A549 (cell line): ENCODE measurements at regions not wholly inside any gene's neighbourhood (a gene's known extent, or its start where the extent isn't known, plus 50 kb on each side); places are given as distances from the start of the nearest gene placed in this dataset.

Experiments used
- ATAC-seq, 2 experiments: fragments of 200-7000 bp in 1 of 2; fragments of >200 bp in 1 of 2; cut with Nextera tagmentation in 1 of 2; cut with Tn5 transposase in 1 of 2; 3 replicates each; pipeline versions ENCODE4 v1.8.0 to v1.9.1; 2018 to 2020; ENCODE audit warnings: mild to moderate bottlenecking in 1 of 2, moderate library complexity in 1 of 2
- CTCF ChIA-PET: fragments of 300-600 bp; sonication (Branson Sonifier 250); formaldehyde crosslinking; extraction: SDS; loops from one replicate; lab custom pipeline; 2021; ENCODE audit warnings: antibody characterized with exemption, inconsistent platforms; lab: Yijun Ruan, JAX
- POLR2A ChIA-PET: fragments of 350-600 bp; formaldehyde crosslinking; extraction: SDS; loops from one replicate; lab custom pipeline; 2021; ENCODE audit warnings: antibody characterized with exemption, inconsistent platforms; lab: Yijun Ruan, JAX
- DNase-seq, 2 experiments: peaks; one replicate each; pipeline versions ENCODE4 v3.0.0 to v3.0.0-alpha.2; 2011 to 2016; ENCODE audit warnings: low read depth in 1 of 2, low spot score in 1 of 2
- FAIRE-seq: peaks from 2 replicates; lab custom pipeline; 2011; peaks lifted over from hg19 to GRCh38; lab: Jason Lieb, UNC
- H3K27ac ChIP-seq, 2 experiments: fragments of >200 bp; sonication (Bioruptor Twin); formaldehyde crosslinking; 3 replicates each; pipeline ENCODE4 v1.5.1; 2016 to 2017
- H3K4me1 ChIP-seq: fragments of >200 bp; sonication (Bioruptor Twin); formaldehyde crosslinking; 3 replicates; pipeline ENCODE4 v1.6.1; 2016
- H3K4me2 ChIP-seq: fragments of >200 bp; sonication (Bioruptor Twin); formaldehyde crosslinking; 3 replicates; pipeline ENCODE4 v1.6.1; 2016
- H3K4me3 ChIP-seq: fragments of >200 bp; sonication (Bioruptor Twin); formaldehyde crosslinking; 3 replicates; pipeline ENCODE4 v1.5.1; 2016
- H3K9me3 ChIP-seq: fragments of >200 bp; sonication (Bioruptor Twin); formaldehyde crosslinking; 3 replicates; pipeline ENCODE4 v1.6.1; 2016
- CBX2 ChIP-seq: fragments of 200-600 bp; sonication (generic); IDR thresholded peaks from 2 replicates; pipeline ENCODE4 v1.6.1; 2016; ENCODE audit warnings: low read depth, mild to moderate bottlenecking, borderline replicate concordance
- CBX8 ChIP-seq: fragments of 200-600 bp; sonication (generic); IDR thresholded peaks from 2 replicates; pipeline ENCODE4 v1.6.1; 2016
- CEBPB ChIP-seq, 2 experiments: fragments of >200 bp in 1 of 2; sonication (Bioruptor Twin) in 1 of 2; formaldehyde crosslinking in 1 of 2; IDR thresholded peaks; 2 replicates each; pipeline ENCODE4 v1.6.1; 2012 to 2016
- CHD2 ChIP-seq: fragments of 150-350 bp; IDR thresholded peaks from 2 replicates; pipeline ENCODE4 v1.6.1; 2014; ENCODE audit warnings: low read length; ENCODE audit not compliant: partially characterized antibody
- CHD4 ChIP-seq: fragments of 200-600 bp; sonication (generic); IDR thresholded peaks from 2 replicates; pipeline ENCODE4 v1.6.1; 2016; ENCODE audit warnings: antibody characterized with exemption, mild to moderate bottlenecking, borderline replicate concordance
- EHF ChIP-seq: fragments of 250-450 bp; sonication (Bioruptor Pico); IDR thresholded peaks from 2 replicates; pipeline ENCODE4 v1.5.0; 2020; ENCODE audit warnings: mild to moderate bottlenecking
- EHMT2 ChIP-seq: fragments of 200-600 bp; sonication (generic); IDR thresholded peaks from 2 replicates; pipeline ENCODE4 v1.6.1; 2016; ENCODE audit warnings: antibody characterized with exemption, low read depth, mild to moderate bottlenecking, moderate library complexity
- EP300 ChIP-seq, 2 experiments: fragments of >200 bp; sonication (Bioruptor Twin); formaldehyde crosslinking; IDR thresholded peaks; 2 replicates in 1 of 2; 3 replicates in 1 of 2; pipeline ENCODE4 v1.6.1; 2016 to 2017
- ESRRA ChIP-seq: fragments of 150-350 bp; IDR thresholded peaks from 2 replicates; pipeline ENCODE4 v1.6.1; 2014; ENCODE audit warnings: mild to moderate bottlenecking, low read length, borderline replicate concordance
- FOSB ChIP-seq: fragments of 250-450 bp; sonication (Bioruptor Pico); IDR thresholded peaks from 2 replicates; pipeline ENCODE4 v1.5.0; 2020; ENCODE audit warnings: mild to moderate bottlenecking, moderate library complexity
- FOXS1 ChIP-seq: fragments of 250-450 bp; sonication (Bioruptor Pico); IDR thresholded peaks from 2 replicates; pipeline ENCODE4 v1.5.0; 2020; ENCODE audit warnings: mild to moderate bottlenecking, moderate library complexity
- GATA3 ChIP-seq: IDR thresholded peaks from 2 replicates; pipeline ENCODE4 v1.6.1; 2012; ENCODE audit warnings: borderline replicate concordance
- HDAC2 ChIP-seq: fragments of 200-600 bp; sonication (generic); IDR thresholded peaks from 2 replicates; pipeline ENCODE4 v1.6.1; 2016
- HEYL ChIP-seq: fragments of 250-450 bp; sonication (Bioruptor Pico); IDR thresholded peaks from 2 replicates; pipeline ENCODE4 v1.8.0; 2021; ENCODE audit warnings: mild to moderate bottlenecking, moderate library complexity
- HMGXB4 ChIP-seq: fragments of 250-450 bp; sonication (Bioruptor Pico); IDR thresholded peaks from 2 replicates; pipeline ENCODE4 v1.5.0; 2021; ENCODE audit warnings: mild to moderate bottlenecking, moderate library complexity, borderline replicate concordance
- HOXB13 ChIP-seq: fragments of 250-450 bp; sonication (Bioruptor Pico); IDR thresholded peaks from 2 replicates; pipeline ENCODE4 v1.5.0; 2020; ENCODE audit warnings: low read depth, mild to moderate bottlenecking, moderate library complexity
- HOXB5 ChIP-seq: fragments of 250-450 bp; sonication (Bioruptor Pico); IDR thresholded peaks from 2 replicates; pipeline ENCODE4 v1.5.0; 2020; ENCODE audit warnings: mild to moderate bottlenecking, moderate library complexity
- JUN ChIP-seq, 2 experiments: fragments of >200 bp; sonication (Bioruptor Twin); formaldehyde crosslinking; IDR thresholded peaks; 2 replicates in 1 of 2; 3 replicates in 1 of 2; pipeline ENCODE4 v1.6.1; 2016 to 2017
- JUNB ChIP-seq: fragments of >200 bp; sonication (Bioruptor Twin); formaldehyde crosslinking; IDR thresholded peaks from 2 replicates; pipeline ENCODE4 v1.6.1; 2016
- KDM1A ChIP-seq: fragments of 200-600 bp; sonication (generic); IDR thresholded peaks from 2 replicates; pipeline ENCODE4 v1.6.1; 2016; ENCODE audit warnings: low read depth, mild to moderate bottlenecking
- MAFK ChIP-seq: fragments of 450-650 bp; IDR thresholded peaks from 2 replicates; pipeline ENCODE4 v1.6.1; 2014; ENCODE audit not compliant: partially characterized antibody
- MYC ChIP-seq: IDR thresholded peaks from 2 replicates; pipeline ENCODE4 v1.6.1; 2012; ENCODE audit warnings: mild to moderate bottlenecking, inconsistent platforms, low read length, improper control_type of control experiment, borderline replicate concordance
- NR3C1 ChIP-seq: fragments of >200 bp; sonication (Bioruptor Twin); formaldehyde crosslinking; IDR thresholded peaks from 3 replicates; pipeline ENCODE4 v1.6.1; 2017
- PHF8 ChIP-seq: fragments of 200-600 bp; sonication (generic); IDR thresholded peaks from 2 replicates; pipeline ENCODE4 v1.6.1; 2016; ENCODE audit warnings: low read depth, mild to moderate bottlenecking, antibody characterized with exemption, moderate library complexity, borderline replicate concordance
- RCOR1 ChIP-seq: fragments of 150-350 bp; IDR thresholded peaks from 2 replicates; pipeline ENCODE4 v1.6.1; 2014; ENCODE audit warnings: antibody characterized with exemption, low read length, low read depth
- RNF2 ChIP-seq: fragments of 200-600 bp; sonication (generic); IDR thresholded peaks from 2 replicates; pipeline ENCODE4 v1.6.1; 2016; ENCODE audit warnings: low read depth, mild to moderate bottlenecking, antibody characterized with exemption, moderate library complexity, borderline replicate concordance
- SREBF2 ChIP-seq: fragments of 450-650 bp; IDR thresholded peaks from 2 replicates; pipeline ENCODE4 v1.6.1; 2014; ENCODE audit warnings: mild to moderate bottlenecking, moderate library complexity
- TP53 ChIP-seq: fragments of 250-450 bp; sonication (Bioruptor Pico); IDR thresholded peaks from 2 replicates; pipeline ENCODE4 v1.5.0; 2021; ENCODE audit warnings: mild to moderate bottlenecking, moderate library complexity
- ZFP36 ChIP-seq: fragments of 450-650 bp; IDR thresholded peaks from 2 replicates; pipeline ENCODE4 v1.6.1; 2014; ENCODE audit warnings: borderline replicate concordance; ENCODE audit not compliant: partially characterized antibody
- ZNF302 ChIP-seq: fragments of 250-450 bp; sonication (Bioruptor Pico); IDR thresholded peaks from 2 replicates; pipeline ENCODE4 v1.9.0; 2021; ENCODE audit warnings: inconsistent platforms, mild to moderate bottlenecking, moderate library complexity
- ZSCAN20 ChIP-seq: fragments of 250-450 bp; sonication (Bioruptor Pico); IDR thresholded peaks from 2 replicates; pipeline ENCODE4 v1.8.0; 2022; ENCODE audit warnings: mild to moderate bottlenecking, moderate library complexity
- WGBS: methylation state at CpG from one replicate; pipeline ENCODE4 v1.1.6; 2017; ENCODE audit errors: missing lambda C conversion rate; 5-methylcytosine and 5-hydroxymethylcytosine counted together
- TF ChIP-seq, protein P1 (sequence below): IDR thresholded peaks from 2 replicates; pipeline ENCODE4 v1.6.1; 2012
- TF ChIP-seq, protein P2 (sequence below): fragments of 200-600 bp; sonication (generic); IDR thresholded peaks from 2 replicates; pipeline ENCODE4 v1.6.1; 2016; ENCODE audit warnings: antibody characterized with exemption, mild to moderate bottlenecking, moderate library complexity

GRCh38 chr6:6771224-6771945 is 182.9 kb downstream of the LY86 start:
- POLR2A ChIA-PET = no interaction called here
- FAIRE-seq (no peak), ATAC-seq (0 out of 6 replicates have a peak, but pooled peaks of 1 of the 2 experiments have one; percentile 43), DNase-seq (no peak)
- CTCF ChIA-PET = interaction anchor here (0.8 to 1.0 kb wide), 2 partner anchors 12 to 18 kb away, joined by 4 read pairs; no protein-coding TSS in a partner anchor
- H3K27ac ChIP-seq = no peak overlapping the region
- H3K4me3 ChIP-seq = no peak overlapping the region
- 12% methylated on average over 1 of the region's 1 CpG for WGBS
- TF ChIP-seq KDM1A (no peak), ESRRA (no peak), CHD2 (no peak), ZFP36 (no peak), EP300 (IDR thresholded peaks at IDR 0.05) (no peak), CHD4 (no peak), HEYL (CRISPR knock-in tag) (no peak), HOXB13 (CRISPR knock-in tag) (no peak), HMGXB4 (CRISPR knock-in tag) (no peak), HOXB5 (CRISPR knock-in tag) (no peak), PHF8 (no peak), CEBPB (IDR thresholded peaks at IDR 0.05) (no peak), TP53 (CRISPR knock-in tag) (no peak), NR3C1 (no peak), HDAC2 (no peak), ZSCAN20 (CRISPR knock-in tag) (no peak), ZNF302 (CRISPR knock-in tag) (no peak)
- TF ChIP-seq, protein P1, sequence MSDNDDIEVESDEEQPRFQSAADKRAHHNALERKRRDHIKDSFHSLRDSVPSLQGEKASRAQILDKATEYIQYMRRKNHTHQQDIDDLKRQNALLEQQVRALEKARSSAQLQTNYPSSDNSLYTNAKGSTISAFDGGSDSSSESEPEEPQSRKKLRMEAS = no peak
- H3K9me3 ChIP-seq = no peaks in the 10 kb centered on the region
- H3K4me1 ChIP-seq = no peaks in the 10 kb centered on the region
- no peak overlapping the region for H3K4me2 ChIP-seq

- Histone ChIP-seq H3K9me3 (no peaks in the 10 kb centered on the region), H3K4me1 (no peaks in the 10 kb centered on the region), H3K27ac (no peak overlapping the region), H3K4me3 (no peak overlapping the region), H3K4me2 (no peak overlapping the region)
- TF ChIP-seq CBX2 = no peak
- no peak for TF ChIP-seq FOXS1 (CRISPR knock-in tag)
- no peak for TF ChIP-seq NR3C1
- no peak for TF ChIP-seq HOXB13 (CRISPR knock-in tag)
- no peak for TF ChIP-seq JUNB
- no peak for TF ChIP-seq GATA3
- TF ChIP-seq CBX8 = no peak
- no peak for TF ChIP-seq FOSB (CRISPR knock-in tag)
- no peak for TF ChIP-seq CEBPB (IDR thresholded peaks at IDR 0.05)
- TF ChIP-seq RNF2 = no peak
- no peak for TF ChIP-seq PHF8
- TF ChIP-seq MAFK = no peak
- no peak for TF ChIP-seq RCOR1
- TF ChIP-seq, protein P2, sequence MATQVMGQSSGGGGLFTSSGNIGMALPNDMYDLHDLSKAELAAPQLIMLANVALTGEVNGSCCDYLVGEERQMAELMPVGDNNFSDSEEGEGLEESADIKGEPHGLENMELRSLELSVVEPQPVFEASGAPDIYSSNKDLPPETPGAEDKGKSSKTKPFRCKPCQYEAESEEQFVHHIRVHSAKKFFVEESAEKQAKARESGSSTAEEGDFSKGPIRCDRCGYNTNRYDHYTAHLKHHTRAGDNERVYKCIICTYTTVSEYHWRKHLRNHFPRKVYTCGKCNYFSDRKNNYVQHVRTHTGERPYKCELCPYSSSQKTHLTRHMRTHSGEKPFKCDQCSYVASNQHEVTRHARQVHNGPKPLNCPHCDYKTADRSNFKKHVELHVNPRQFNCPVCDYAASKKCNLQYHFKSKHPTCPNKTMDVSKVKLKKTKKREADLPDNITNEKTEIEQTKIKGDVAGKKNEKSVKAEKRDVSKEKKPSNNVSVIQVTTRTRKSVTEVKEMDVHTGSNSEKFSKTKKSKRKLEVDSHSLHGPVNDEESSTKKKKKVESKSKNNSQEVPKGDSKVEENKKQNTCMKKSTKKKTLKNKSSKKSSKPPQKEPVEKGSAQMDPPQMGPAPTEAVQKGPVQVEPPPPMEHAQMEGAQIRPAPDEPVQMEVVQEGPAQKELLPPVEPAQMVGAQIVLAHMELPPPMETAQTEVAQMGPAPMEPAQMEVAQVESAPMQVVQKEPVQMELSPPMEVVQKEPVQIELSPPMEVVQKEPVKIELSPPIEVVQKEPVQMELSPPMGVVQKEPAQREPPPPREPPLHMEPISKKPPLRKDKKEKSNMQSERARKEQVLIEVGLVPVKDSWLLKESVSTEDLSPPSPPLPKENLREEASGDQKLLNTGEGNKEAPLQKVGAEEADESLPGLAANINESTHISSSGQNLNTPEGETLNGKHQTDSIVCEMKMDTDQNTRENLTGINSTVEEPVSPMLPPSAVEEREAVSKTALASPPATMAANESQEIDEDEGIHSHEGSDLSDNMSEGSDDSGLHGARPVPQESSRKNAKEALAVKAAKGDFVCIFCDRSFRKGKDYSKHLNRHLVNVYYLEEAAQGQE = no peak
- TF ChIP-seq JUN (IDR thresholded peaks at IDR 0.05) = no peak
- no peak for TF ChIP-seq EHMT2
- TF ChIP-seq MYC = no peak
- TF ChIP-seq EHF = no peak
- TF ChIP-seq SREBF2 = no peak
- no peak for TF ChIP-seq HEYL (CRISPR knock-in tag)
- FAIRE-seq = no peak
- no peak for DNase-seq
- 71% methylated on average over 5 of the region's 5 CpGs for WGBS
- CTCF ChIA-PET = interaction anchor here (1.0 to 1.1 kb wide), 2 partner anchors 13 to 43 kb away, joined by 3 to 4 read pairs; no protein-coding TSS in a partner anchor
- no peak for ATAC-seq
- POLR2A ChIA-PET = no interaction called here
These were observed 183.4 kb downstream of the LY86 start for GRCh38 chr6:6771964-6772363.
